ENCODE measurements at regions not wholly inside any gene's neighbourhood (a gene's known extent, or its start where the extent isn't known, plus 50 kb on each side); places are given as distances from the start of the nearest gene placed in this dataset.
"Not testable (repeated sequence)": the region's sequence is repeated elsewhere in the genome, so short reads cannot be mapped to it uniquely, and the experiment has no call there.

DNA sequence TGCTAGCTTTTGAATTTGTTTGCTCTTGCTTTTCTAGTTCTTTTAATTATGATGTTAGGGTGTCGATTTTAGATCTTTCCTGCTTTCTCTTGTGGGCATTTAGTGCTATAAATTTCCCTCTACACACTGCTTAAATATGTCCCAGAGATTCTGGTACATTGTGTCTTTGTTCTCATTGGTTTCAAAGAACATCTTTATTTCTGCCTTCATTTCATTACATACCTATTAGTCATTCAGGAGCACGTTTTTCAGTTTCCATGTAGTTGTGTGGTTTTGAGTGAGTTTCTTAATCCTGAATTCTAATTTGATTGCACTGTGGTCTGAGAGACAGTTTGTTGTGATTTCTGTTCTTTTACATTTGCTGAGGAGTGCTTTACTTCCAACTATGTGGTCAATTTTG is 51.2 kb upstream of the MB21D2 start:
- not testable (repeated sequence) for DNase-seq

DNA sequence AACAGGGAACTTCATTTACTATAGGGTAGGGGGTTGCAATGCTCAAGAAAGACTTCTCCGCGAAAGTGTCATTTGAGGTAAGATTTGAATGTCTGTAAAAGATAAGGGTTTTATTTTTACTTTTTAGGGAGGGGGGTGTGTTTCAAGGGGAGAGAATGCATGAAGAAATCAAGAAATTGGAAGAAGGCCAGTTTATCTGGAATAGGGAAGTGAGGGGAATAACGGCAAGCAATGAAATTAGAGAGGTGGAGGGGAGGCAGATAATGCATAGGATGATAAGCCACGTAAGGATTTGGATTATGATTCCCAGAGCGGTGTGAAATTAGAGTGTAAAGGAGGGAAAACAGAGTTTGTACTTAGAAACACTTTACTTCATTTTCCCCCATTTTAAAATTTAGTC is 63.0 kb upstream of the MB21D2 start:
- no peak for DNase-seq

DNA sequence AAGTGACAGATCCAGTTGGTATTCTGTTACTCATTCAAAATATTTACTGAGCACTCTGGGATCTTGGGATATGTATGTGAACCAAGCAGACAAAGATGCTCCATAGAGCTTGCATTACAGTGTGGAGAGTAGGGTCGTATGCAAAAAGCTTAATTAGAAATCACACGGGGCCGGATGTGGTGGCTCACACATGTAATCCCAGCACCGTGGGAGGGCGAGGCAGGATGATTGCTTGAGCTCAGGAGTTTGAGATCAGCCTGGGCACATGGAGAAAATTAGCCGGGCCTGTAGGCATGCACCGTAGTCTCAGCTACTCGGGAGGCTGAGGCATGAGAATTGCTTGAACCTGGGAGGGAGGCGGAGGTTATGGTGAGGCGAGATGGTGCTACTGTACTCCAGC is 68.7 kb upstream of the MB21D2 start:
- no peak for DNase-seq

DNA sequence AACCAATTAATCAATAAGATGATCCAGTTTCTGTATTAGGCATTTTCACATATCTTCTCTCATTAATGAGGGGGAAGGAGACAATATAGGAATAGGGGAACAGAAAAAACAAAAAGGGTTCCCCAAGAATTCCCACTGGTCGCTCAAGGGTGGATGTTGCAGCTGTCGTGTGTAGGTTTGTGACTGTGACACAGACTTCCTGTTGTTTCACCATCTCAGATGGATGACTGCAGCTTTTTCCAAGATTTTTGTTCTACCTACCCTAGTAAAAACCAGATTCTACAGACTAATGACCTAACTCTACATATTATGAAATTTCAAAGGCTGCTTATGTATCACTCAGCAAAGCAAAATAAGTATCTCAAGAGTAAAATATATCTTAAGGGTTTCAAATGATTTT is 73.7 kb upstream of the MB21D2 start:
- no peak for DNase-seq

- no peak for DNase-seq
Measured at GRCh38 chr3:192992361-192992760, 74.7 kb upstream of the MB21D2 start.

GRCh38 chr3:192993411-192993810 is 75.8 kb upstream of the MB21D2 start:
- no peak for DNase-seq

GRCh38 chr3:193001113-193001512 is 83.5 kb upstream of the MB21D2 start:
- DNase-seq = not testable (repeated sequence)

DNA sequence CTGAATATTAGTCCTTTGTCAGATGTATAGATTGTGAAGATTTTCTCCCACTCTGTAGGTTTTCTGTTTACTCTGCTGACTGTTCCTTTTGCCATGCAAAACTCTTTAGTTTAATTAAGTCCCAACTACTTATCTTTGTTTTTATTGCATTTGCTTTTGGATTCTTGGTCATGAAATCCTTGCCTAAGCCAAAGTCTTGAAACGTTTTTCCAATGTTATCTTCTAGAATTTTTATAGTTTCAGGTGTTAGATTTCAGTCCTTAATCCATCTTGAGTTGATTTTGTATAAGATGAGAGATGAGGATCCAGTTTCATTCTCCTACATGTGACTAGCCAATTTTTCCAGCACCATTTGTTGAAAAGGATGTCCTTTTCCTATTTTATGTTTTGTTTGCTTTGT is 86.0 kb upstream of the MB21D2 start:
- not testable (repeated sequence) for DNase-seq

- no peak for DNase-seq
Measured at GRCh38 chr3:193008654-193009053, 91.0 kb upstream of the MB21D2 start.

GRCh38 chr3:193010191-193010590 is 92.5 kb upstream of the MB21D2 start:
- DNase-seq = peak in 6 of 56 donors; percentile 0 to 5 (median 2)

DNA sequence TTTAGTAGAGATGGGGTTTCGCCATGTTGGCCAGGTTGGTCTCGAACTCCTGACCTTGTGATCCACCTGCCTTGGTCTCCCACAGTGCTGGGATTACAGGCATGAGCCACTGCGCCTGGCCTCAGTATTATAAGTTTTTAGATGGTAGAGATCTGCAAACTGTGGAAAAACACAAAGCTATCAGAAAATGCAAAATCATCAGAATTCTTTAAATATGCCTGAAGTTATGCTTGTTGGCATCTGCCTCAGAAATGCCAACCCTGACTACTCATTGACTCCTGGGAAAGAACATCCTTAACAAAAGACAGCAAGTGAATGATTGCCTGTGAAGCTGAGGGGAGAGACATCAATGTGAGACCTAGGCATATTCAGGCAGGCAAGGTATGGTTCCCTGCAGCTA is 94.3 kb upstream of the MB21D2 start:
- no peak for DNase-seq

- DNase-seq = no peak
Measured at GRCh38 chr3:193014902-193015301, 97.2 kb upstream of the MB21D2 start.

GRCh38 chr3:193016437-193016901 is 98.8 kb upstream of the MB21D2 start:
- peak in 2 of 56 donors; percentile 1 to 5 for DNase-seq

DNA sequence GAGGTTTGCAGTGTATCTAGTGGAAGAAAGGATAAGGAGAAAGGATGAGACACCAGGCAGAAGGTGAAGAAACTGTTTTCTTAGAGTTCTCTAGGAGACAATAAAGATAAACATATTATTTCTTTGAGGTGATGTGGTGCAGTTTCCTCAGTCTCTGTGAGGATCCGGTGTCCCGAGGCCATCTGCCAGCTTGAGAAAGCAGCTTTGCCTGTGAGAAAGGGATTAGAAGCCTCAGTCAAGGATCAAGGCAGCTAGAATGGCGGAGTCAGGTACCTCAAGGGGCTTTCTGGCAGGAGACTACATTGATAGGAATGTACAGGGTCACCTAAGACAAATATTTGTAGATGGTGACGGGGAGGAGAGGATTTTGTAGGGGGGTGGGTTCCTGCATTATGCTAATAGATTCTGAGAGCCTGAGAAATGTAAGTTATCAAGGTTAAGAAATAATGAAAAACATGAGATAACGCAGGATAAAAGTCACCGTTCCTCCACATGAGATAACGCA is 103.9 kb upstream of the MB21D2 start:
- no peak for DNase-seq

DNA sequence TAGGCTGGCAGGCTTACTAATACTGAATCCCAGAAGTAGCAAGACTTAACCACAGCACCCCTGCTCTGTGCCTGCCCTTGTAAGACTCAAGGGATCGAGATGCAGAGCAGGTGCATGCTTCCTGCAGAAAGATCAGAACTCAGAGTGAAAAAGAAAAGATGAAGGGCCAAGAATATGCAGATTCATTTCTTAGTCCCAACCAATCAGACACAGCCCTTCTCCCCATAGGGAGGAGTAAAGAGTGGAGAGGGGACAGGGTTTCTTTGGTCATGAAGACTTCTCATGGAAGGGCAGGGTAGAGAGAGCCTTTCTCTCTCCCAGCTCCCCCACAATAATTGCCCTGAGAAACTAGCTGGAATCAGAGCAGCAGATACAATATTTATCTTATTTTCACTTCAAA is 105.6 kb upstream of the MB21D2 start:
- DNase-seq = no peak

GRCh38 chr3:193028258-193028657 is 110.6 kb upstream of the MB21D2 start:
- DNase-seq = no peak

GRCh38 chr3:193029800-193030199 is 112.1 kb upstream of the MB21D2 start:
- DNase-seq = no peak

DNA sequence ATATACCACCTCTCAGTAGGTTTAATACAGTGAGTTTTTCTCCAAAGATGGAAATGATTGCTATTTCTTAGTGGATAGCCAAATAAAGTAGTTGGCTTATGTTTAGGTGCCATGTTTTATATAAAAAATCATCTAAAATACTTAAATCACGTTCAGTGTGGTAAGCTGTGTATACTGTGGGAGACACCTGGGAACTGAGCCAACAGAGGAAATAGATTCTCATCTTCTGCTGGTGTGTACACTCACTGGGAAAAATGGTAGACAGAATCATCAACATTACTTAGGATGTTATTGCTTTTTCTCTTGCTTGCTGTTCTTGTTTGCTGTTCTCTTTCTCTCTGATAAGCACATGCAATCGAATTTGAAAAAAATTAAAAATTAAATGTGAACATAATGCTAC is 112.6 kb upstream of the MB21D2 start:
- no peak for DNase-seq

DNA sequence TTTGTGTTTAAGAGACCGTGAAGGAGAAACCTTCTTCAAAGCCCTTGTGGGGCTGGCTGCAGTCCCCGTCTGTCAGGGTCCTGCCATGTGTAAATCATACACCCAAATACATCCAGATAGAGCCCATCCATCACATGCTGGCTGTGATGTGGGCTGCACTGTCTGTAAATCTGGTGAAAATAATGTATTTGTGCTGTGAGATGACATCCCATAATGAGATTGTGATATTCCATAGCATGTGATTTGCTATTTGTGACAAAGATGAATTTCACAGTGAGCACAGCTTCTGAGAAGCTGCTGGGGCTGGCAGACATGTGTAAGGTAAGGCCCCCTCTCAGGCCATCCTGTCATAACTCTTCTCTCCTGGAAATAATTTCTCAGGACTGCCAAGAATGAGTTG is 114.3 kb upstream of the MB21D2 start:
- DNase-seq = no peak

GRCh38 chr3:193033226-193033780 is 115.6 kb upstream of the MB21D2 start:
- DNase-seq = no peak

DNA sequence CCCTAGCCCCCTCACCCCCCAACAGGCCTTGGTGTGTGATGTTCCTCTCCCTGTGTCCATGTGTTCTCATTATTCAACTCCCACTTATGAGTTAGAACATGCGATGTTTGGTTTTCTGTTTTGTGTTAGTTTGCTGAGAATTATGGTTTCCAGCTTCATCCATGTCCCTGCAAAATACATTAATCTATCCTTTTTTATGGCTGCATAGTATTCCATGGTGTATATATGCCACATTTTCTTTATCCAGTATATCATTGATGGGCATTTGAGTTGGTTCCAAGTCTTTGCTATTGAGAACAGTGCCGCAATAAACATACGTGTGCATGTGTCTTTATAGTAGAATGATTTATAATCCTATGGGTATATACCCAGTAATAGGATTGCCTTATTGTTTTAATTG is 120.2 kb upstream of the MB21D2 start:
- DNase-seq = not testable (repeated sequence)

GRCh38 chr3:193039058-193039457 is 121.4 kb upstream of the MB21D2 start:
- DNase-seq = no peak

GRCh38 chr3:193040836-193041672 is 123.4 kb upstream of the MB21D2 start:
- peak in 1 of 56 donors; percentile 0 for DNase-seq

All from nucleus accumbens (tissue), 56 donors.